ENCODE measurements at regions not wholly inside any gene's neighbourhood (a gene's known extent, or its start where the extent isn't known, plus 50 kb on each side); places are given as distances from the start of the nearest gene placed in this dataset.
"Not testable (repeated sequence)": the region's sequence is repeated elsewhere in the genome, so short reads cannot be mapped to it uniquely, and the experiment has no call there.

GRCh38 chr17:33952425-33952824 lies 302.7 kb upstream of the CCL2 start:
- ATAC-seq (no peak), DNase-seq (no peak)
- H3K27me3 ChIP-seq: peaks cover under 1% of the 10 kb centered on the region
- no peaks in the 10 kb centered on the region for H3K4me1 ChIP-seq
- no peaks in the 10 kb centered on the region for H3K36me3 ChIP-seq
- no peak overlapping the region for H3K27ac ChIP-seq
- intact Hi-C loops (cut with DNase I): no loop called here
- no peaks in the 10 kb centered on the region for H3K9me3 ChIP-seq
- no peak overlapping the region for H3K4me3 ChIP-seq
- no peak for TF ChIP-seq CTCF (IDR thresholded peaks at IDR 0.05)

GRCh38 chr17:33954597-33954996 lies 300.5 kb upstream of the CCL2 start:
- Histone ChIP-seq H3K4me1 (no peaks in the 10 kb centered on the region), H3K36me3 (no peaks in the 10 kb centered on the region), H3K9me3 (no peaks in the 10 kb centered on the region), H3K4me3 (no peak overlapping the region), H3K27me3 (no peaks in the 10 kb centered on the region), H3K27ac (no peak overlapping the region)
- DNase-seq: no peak
- no peak for ATAC-seq
- intact Hi-C loops (cut with DNase I): no loop called here
- TF ChIP-seq CTCF (IDR thresholded peaks at IDR 0.05): no peak

GRCh38 chr17:33955461-33955860 lies 299.6 kb upstream of the CCL2 start:
- intact Hi-C loops (cut with DNase I): no loop called here
- Histone ChIP-seq H3K27ac (no peak overlapping the region), H3K4me3 (no peak overlapping the region), H3K9me3 (no peaks in the 10 kb centered on the region), H3K4me1 (no peaks in the 10 kb centered on the region), H3K36me3 (no peaks in the 10 kb centered on the region), H3K27me3 (no peaks in the 10 kb centered on the region)
- ATAC-seq: no peak
- DNase-seq: no peak
- TF ChIP-seq CTCF (IDR thresholded peaks at IDR 0.05): no peak

- ATAC-seq; H3K36me3 ChIP-seq; DNase-seq; intact Hi-C loops (cut with DNase I); H3K9me3 ChIP-seq; H3K27ac ChIP-seq; H3K4me1 ChIP-seq; H3K4me3 ChIP-seq; H3K27me3 ChIP-seq: not testable (repeated sequence)
Measured at GRCh38 chr17:33959098-33959497, 296.0 kb upstream of the CCL2 start.

- intact Hi-C loops (cut with DNase I): no loop called here
- Histone ChIP-seq H3K4me3 (no peak overlapping the region), H3K4me1 (peaks cover 2% of the 10 kb centered on the region), H3K27me3 (no peaks in the 10 kb centered on the region), H3K9me3 (no peaks in the 10 kb centered on the region), H3K27ac (no peak overlapping the region), H3K36me3 (no peaks in the 10 kb centered on the region)
- no peak for ATAC-seq
- no peak for DNase-seq
- TF ChIP-seq CTCF (IDR thresholded peaks at IDR 0.05): no peak
Measured at GRCh38 chr17:33962857-33963655, 292.0 kb upstream of the CCL2 start.

- Histone ChIP-seq H3K27ac (no peak overlapping the region), H3K4me3 (no peak overlapping the region), H3K4me1 (peaks cover 2% of the 10 kb centered on the region), H3K36me3 (no peaks in the 10 kb centered on the region), H3K27me3 (no peaks in the 10 kb centered on the region), H3K9me3 (no peaks in the 10 kb centered on the region)
- intact Hi-C loops (cut with DNase I): no loop called here
- ATAC-seq: peak; percentile 46
- peak; percentile 9 for TF ChIP-seq CTCF (IDR thresholded peaks at IDR 0.05)
- no peak for DNase-seq
Measured at GRCh38 chr17:33964344-33964979, 290.6 kb upstream of the CCL2 start.

Data from upper lobe of right lung (tissue), 1 donor.